Spinal cord (tissue), 9 donors: ENCODE measurements at regions not wholly inside any gene's neighbourhood (a gene's known extent, or its start where the extent isn't known, plus 50 kb on each side); places are given as distances from the start of the nearest gene placed in this dataset.

Experiments
- DNase-seq, 6 donors: peaks; one replicate each; pipeline versions ENCODE4 v3.0.0 to v3.0.0-alpha.2; 2013 to 2015; ENCODE audit warnings: low spot score in 6 of 6, low read depth in 4 of 6
- H3K27ac ChIP-seq: one replicate; pipeline ENCODE4 v1.5.1; 2013; ENCODE audit warnings: low read depth, low read length, control low read depth
- H3K27me3 ChIP-seq: one replicate; pipeline ENCODE4 v1.6.1; 2013; ENCODE audit warnings: low read length; ENCODE audit not compliant: control insufficient read depth, insufficient read depth
- H3K36me3 ChIP-seq: one replicate; pipeline ENCODE4 v1.6.1; 2013; ENCODE audit warnings: low read length; ENCODE audit not compliant: control insufficient read depth, insufficient read depth
- H3K4me1 ChIP-seq: one replicate; pipeline ENCODE4 v1.6.1; 2013; ENCODE audit warnings: low read length; ENCODE audit not compliant: control insufficient read depth, insufficient read depth
- H3K4me3 ChIP-seq: one replicate; pipeline ENCODE4 v1.5.1; 2013; ENCODE audit warnings: low read depth, low read length, control low read depth
- H3K9me3 ChIP-seq: one replicate; pipeline ENCODE4 v1.6.1; 2013; ENCODE audit warnings: low read length; ENCODE audit not compliant: control insufficient read depth, insufficient read depth
- WGBS: methylation state at CpG from one replicate; pipeline ENCODE4 v1.1.5; 2013; ENCODE audit warnings: missing lambda C conversion rate; ENCODE audit not compliant: insufficient coverage; 5-methylcytosine and 5-hydroxymethylcytosine counted together
- donor health status: healthy.

DNA sequence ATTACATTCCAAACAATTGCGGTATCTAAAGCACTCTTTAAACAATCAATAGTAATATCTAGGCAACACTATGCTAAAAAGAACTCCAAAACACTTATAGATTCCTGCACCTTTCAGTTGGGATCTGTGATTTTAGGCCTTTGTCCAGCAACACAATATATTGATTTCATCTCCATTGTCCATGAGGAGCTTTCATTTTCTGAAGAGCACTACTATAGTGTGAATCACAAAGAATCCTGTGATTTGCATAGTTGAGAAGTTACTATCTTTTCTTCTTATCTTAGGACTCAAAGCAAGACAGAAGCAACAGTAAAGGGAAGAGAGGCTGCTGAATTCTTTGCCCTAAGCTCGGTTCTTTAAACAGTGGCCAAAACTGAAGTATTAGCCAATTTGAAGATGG lies 846.8 kb downstream of the IPMK start:
- WGBS: 52% methylated on average over 2 of the region's 2 CpGs

GRCh38 chr10:57418476-57418875 lies 849.2 kb downstream of the IPMK start:
- no peaks in the 10 kb centered on the region for H3K4me1 ChIP-seq
- WGBS: no CpG with 5 or more reads among the region's 6 CpGs
- H3K27ac ChIP-seq: no peak overlapping the region
- no peak overlapping the region for H3K4me3 ChIP-seq
- no peaks in the 10 kb centered on the region for H3K36me3 ChIP-seq
- no peaks in the 10 kb centered on the region for H3K27me3 ChIP-seq
- DNase-seq: no peak
- H3K9me3 ChIP-seq: no peaks in the 10 kb centered on the region

More for the DNA sequence above, 846.8 kb downstream of the IPMK start:
- Histone ChIP-seq H3K9me3 (no peaks in the 10 kb centered on the region), H3K4me1 (no peaks in the 10 kb centered on the region), H3K36me3 (no peaks in the 10 kb centered on the region), H3K27me3 (no peaks in the 10 kb centered on the region), H3K4me3 (no peak overlapping the region), H3K27ac (no peak overlapping the region)
- DNase-seq: no peak

GRCh38 chr10:57395923-57396322 lies 871.8 kb downstream of the IPMK start:
- no peaks in the 10 kb centered on the region for H3K36me3 ChIP-seq
- H3K27me3 ChIP-seq: no peaks in the 10 kb centered on the region
- WGBS: 54% methylated on average over 5 of the region's 5 CpGs
- H3K27ac ChIP-seq: no peak overlapping the region
- no peak for DNase-seq
- H3K4me1 ChIP-seq: no peaks in the 10 kb centered on the region
- H3K9me3 ChIP-seq: no peaks in the 10 kb centered on the region
- no peak overlapping the region for H3K4me3 ChIP-seq

DNA sequence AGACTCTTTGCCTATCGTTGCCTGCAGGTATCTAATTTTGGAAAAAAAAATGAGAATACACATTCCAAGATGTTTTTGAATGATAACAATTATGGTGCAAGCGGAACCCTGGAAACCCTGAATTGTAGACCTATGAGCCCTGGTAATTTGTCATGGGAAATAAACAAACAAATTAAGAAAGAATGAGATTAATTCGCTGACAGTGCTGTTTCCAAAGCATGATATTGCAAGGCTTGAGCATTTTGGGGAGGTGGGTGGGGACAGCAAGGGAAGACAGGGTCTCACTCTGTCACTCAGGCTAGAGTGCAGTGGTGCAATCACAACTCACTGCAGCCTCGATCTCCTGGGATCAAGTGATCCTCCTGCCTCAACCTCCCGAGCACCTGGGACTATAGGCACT lies 900.3 kb downstream of the IPMK start:
- 94% methylated on average over 2 of the region's 5 CpGs for WGBS
- DNase-seq: no peak
- no peaks in the 10 kb centered on the region for H3K27me3 ChIP-seq
- H3K36me3 ChIP-seq: no peaks in the 10 kb centered on the region
- no peaks in the 10 kb centered on the region for H3K4me1 ChIP-seq
- no peak overlapping the region for H3K27ac ChIP-seq
- no peak overlapping the region for H3K4me3 ChIP-seq
- no peaks in the 10 kb centered on the region for H3K9me3 ChIP-seq

- no CpG with 5 or more reads among the region's 2 CpGs for WGBS
- H3K9me3 ChIP-seq: no peaks in the 10 kb centered on the region
- no peaks in the 10 kb centered on the region for H3K27me3 ChIP-seq
- no peaks in the 10 kb centered on the region for H3K4me1 ChIP-seq
- no peaks in the 10 kb centered on the region for H3K36me3 ChIP-seq
- H3K27ac ChIP-seq: no peak overlapping the region
- no peak overlapping the region for H3K4me3 ChIP-seq
- DNase-seq: no peak
Measured at GRCh38 chr10:57362811-57363210, 904.9 kb downstream of the IPMK start.

GRCh38 chr10:57353403-57354003 lies 914.2 kb downstream of the IPMK start:
- H3K36me3 ChIP-seq: no peaks in the 10 kb centered on the region
- WGBS: no CpG with 5 or more reads among the region's 4 CpGs
- no peaks in the 10 kb centered on the region for H3K9me3 ChIP-seq
- no peak for DNase-seq
- H3K27ac ChIP-seq: no peak overlapping the region
- no peaks in the 10 kb centered on the region for H3K27me3 ChIP-seq
- H3K4me3 ChIP-seq: no peak overlapping the region
- no peaks in the 10 kb centered on the region for H3K4me1 ChIP-seq

DNA sequence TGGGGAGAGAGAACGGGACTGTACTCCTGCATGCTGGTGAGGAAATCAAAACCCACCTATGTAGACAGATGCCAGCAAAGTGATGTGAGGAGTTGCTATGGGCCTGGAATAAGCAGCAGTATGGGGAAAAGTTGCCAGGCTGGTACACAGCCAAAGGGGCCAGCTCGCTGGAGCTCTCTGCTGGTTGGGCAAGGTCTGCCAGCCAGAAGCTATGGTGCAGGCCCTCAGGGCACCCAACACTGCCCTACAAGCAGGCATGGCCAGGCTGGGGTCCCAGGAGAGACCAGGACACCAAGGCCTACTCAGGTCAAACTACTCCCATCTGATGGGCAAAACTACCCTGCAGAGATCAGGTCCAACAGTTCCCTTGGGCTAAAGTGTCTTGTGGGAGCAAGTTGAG lies 916.6 kb downstream of the IPMK start:
- Histone ChIP-seq H3K4me3 (no peak overlapping the region), H3K4me1 (no peaks in the 10 kb centered on the region), H3K9me3 (peaks cover under 1% of the 10 kb centered on the region), H3K36me3 (no peaks in the 10 kb centered on the region), H3K27me3 (no peaks in the 10 kb centered on the region), H3K27ac (no peak overlapping the region)
- 71% methylated on average over 1 of the region's 2 CpGs for WGBS
- no peak for DNase-seq

DNA sequence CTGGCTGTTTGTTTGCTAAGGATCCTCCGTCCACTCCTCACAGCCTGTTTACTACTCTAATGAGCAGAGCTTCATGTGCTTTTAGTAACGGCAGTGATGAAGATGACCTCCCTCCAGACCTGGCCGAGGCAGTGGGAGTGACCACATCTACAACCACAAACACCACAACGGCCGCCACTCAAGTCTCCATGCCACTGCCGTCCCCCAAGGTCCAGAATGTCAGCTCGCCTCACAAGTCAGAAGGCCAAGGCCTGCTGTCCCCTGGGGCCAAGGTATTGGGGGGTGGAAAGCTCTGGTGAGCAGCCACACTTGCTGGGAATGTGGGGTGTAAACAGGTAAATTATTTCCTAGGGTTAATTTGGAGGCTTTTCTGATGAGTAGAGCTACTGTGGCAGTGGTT lies 926.4 kb downstream of the IPMK start:
- Histone ChIP-seq H3K36me3 (no peaks in the 10 kb centered on the region), H3K9me3 (peaks cover 12% of the 10 kb centered on the region), H3K4me1 (no peaks in the 10 kb centered on the region), H3K4me3 (no peak overlapping the region), H3K27ac (no peak overlapping the region), H3K27me3 (no peaks in the 10 kb centered on the region)
- 88% methylated on average over 1 of the region's 7 CpGs for WGBS
- DNase-seq: no peak

DNA sequence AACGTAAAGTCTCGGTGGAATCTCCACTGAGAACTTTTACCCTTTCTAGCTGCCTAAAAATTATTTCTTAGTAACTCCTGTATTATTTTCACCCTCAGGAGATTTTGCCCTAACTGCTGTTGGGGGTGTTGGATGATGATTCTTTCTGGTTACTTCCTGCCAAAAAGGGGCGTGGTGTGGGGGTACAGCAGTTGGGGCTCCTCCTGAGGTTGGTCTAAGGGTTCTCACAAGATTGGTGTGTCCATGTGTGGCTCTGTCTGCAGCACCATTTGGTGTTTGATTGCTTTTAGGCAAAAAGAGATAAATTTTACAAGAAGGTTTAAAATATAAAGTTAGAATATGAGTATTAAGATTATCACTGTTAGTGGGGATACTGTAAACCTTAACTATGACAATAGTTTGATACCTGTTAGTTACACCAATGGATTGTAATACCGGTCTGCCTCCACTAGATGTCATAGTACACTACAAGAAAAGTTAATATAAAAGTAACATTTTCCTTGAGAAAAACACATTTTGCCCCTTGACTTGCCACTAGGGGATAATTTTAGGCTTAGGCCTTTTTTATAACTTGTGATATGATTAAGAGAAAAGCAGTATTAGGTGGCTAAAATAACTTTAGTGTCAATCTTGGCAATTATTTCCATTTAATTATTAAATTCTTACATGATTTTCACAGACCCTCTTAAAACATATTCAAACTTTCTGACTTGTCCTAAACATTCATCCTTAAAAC lies 928.7 kb downstream of the IPMK start:
- Histone ChIP-seq H3K4me1 (no peaks in the 10 kb centered on the region), H3K27ac (no peak overlapping the region), H3K4me3 (no peak overlapping the region), H3K27me3 (no peaks in the 10 kb centered on the region), H3K9me3 (peaks cover 5% of the 10 kb centered on the region), H3K36me3 (no peaks in the 10 kb centered on the region)
- 29% methylated on average over 1 of the region's 4 CpGs for WGBS
- DNase-seq: peak in 4 of 6 donors; percentile 7 to 71 (median 30)

DNA sequence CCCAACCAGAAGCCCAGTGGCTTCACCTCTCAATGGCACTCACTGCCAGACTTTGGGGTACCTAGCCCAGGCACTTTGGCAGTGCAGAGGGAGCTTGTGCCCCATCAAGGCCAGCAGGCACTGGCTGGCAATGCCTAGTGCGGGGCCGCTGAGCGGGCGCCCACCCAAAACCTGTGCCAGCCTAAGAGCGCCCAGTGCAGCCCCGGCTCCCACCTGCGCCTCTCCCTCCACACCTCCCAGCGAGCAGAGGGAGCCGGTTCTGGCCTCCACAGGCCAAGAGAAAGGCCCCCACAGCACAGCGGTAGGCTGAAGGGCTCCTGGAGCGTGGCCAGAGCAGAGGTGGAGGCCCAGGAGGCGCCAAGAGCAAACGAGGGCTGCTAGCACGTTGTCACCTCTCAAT lies 930.8 kb downstream of the IPMK start:
- 94% methylated on average over 9 of the region's 14 CpGs for WGBS

More for the DNA sequence above, 930.8 kb downstream of the IPMK start:
- no peak overlapping the region for H3K4me3 ChIP-seq
- no peak overlapping the region for H3K27ac ChIP-seq
- H3K36me3 ChIP-seq: no peaks in the 10 kb centered on the region
- H3K4me1 ChIP-seq: no peaks in the 10 kb centered on the region
- no peaks in the 10 kb centered on the region for H3K9me3 ChIP-seq
- no peak for DNase-seq
- H3K27me3 ChIP-seq: no peaks in the 10 kb centered on the region
